A673 (cell line): ENCODE measurements at regions not wholly inside any gene's neighbourhood (a gene's known extent, or its start where the extent isn't known, plus 50 kb on each side); places are given as distances from the start of the nearest gene placed in this dataset.

Experiments
- CTCF ChIP-seq: fragments of 300-800, 200-600 bp; sonication (generic); conservative IDR thresholded peaks from 2 replicates; pipeline ENCODE4 v1.5.1; 2017; ENCODE audit warnings: low read depth, mild to moderate bottlenecking, antibody characterized with exemption, low read length, moderate library complexity, mixed read lengths
- EZH2 ChIP-seq: fragments of 200-600 bp; sonication (generic); IDR thresholded peaks from 2 replicates; pipeline ENCODE4 v1.6.1; 2017; ENCODE audit warnings: borderline replicate concordance, low read depth, mild to moderate bottlenecking, mixed read lengths, antibody characterized with exemption, low read length; ENCODE audit not compliant: poor library complexity, severe bottlenecking

- TF ChIP-seq CTCF, result no peak
- TF ChIP-seq EZH2, result no peak
Measured at GRCh38 chr7:54469740-54470139, 72.4 kb upstream of the VSTM2A start.
